ENCODE measurements at regions not wholly inside any gene's neighbourhood (a gene's known extent, or its start where the extent isn't known, plus 50 kb on each side); places are given as distances from the start of the nearest gene placed in this dataset.

DNA sequence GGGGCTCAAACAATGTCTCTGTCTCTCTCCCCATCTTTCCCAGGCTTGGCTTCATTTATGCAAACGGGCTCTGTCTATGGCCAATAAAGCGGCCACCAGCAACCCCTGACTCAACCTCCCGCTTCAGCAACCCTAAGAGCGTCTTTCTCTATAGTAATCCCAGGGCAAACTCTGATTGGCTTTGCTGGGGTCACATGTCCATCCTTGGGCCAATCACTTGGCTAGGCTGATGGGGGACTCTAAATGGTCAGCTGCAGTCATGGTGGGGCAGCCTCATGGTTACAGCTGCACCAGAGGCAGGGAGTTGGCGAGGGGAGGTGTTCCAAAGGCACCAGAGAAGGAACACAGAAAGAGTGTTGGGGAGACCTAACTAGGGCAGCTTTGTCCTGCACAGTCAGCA, 68.5 kb upstream of the BLCAP start (continued):
- TF ChIP-seq, protein P1, sequence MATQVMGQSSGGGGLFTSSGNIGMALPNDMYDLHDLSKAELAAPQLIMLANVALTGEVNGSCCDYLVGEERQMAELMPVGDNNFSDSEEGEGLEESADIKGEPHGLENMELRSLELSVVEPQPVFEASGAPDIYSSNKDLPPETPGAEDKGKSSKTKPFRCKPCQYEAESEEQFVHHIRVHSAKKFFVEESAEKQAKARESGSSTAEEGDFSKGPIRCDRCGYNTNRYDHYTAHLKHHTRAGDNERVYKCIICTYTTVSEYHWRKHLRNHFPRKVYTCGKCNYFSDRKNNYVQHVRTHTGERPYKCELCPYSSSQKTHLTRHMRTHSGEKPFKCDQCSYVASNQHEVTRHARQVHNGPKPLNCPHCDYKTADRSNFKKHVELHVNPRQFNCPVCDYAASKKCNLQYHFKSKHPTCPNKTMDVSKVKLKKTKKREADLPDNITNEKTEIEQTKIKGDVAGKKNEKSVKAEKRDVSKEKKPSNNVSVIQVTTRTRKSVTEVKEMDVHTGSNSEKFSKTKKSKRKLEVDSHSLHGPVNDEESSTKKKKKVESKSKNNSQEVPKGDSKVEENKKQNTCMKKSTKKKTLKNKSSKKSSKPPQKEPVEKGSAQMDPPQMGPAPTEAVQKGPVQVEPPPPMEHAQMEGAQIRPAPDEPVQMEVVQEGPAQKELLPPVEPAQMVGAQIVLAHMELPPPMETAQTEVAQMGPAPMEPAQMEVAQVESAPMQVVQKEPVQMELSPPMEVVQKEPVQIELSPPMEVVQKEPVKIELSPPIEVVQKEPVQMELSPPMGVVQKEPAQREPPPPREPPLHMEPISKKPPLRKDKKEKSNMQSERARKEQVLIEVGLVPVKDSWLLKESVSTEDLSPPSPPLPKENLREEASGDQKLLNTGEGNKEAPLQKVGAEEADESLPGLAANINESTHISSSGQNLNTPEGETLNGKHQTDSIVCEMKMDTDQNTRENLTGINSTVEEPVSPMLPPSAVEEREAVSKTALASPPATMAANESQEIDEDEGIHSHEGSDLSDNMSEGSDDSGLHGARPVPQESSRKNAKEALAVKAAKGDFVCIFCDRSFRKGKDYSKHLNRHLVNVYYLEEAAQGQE (IDR thresholded peaks at IDR 0.05; ENCODE audit: unreplicated experiment) = no peak
- TF ChIP-seq EZH2 (IDR thresholded peaks at IDR 0.05; ENCODE audit: low read depth, unreplicated experiment) = no peak

DNA sequence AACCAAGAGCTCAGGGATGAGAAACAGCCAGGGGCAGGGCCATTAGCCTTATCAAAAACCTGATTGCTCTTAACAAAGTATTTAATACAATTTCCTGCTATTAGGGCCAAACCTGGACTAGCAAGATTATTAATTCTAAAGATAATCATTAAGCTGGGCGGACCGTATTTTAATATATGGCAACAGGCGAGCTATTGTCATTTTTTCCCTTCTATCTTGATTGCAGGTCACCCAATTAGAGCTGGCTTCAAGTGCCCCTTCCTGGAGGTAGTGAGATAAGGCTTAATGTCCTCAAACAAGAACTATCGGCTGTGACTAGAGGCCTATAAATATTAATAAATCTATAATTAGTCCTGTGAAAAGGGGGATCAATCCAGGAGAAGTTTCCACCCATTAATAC, 66.0 kb upstream of the BLCAP start:
- Histone ChIP-seq H3K4me3 (no peak overlapping the region), H3K9me2 (ENCODE audit: insufficient read depth) (0 out of 2 replicates have a peak, but pooled peaks cover 3% of the 10 kb centered on the region), H3K27me3 (ENCODE audit: insufficient read depth) (no peaks in the 10 kb centered on the region), H3K27ac (ENCODE audit: low read depth) (no peak overlapping the region), H2AFZ (no peak overlapping the region), H3K4me1 (ENCODE audit: insufficient read depth) (peaks cover 8% of the 10 kb centered on the region), H3K36me3 (ENCODE audit: insufficient read depth) (no peaks in the 10 kb centered on the region), H3K4me2 (no peak overlapping the region), H3F3A (replicated peaks; ENCODE audit: low read depth) (no peaks in the 10 kb centered on the region), H4K20me1 (replicated peaks; ENCODE audit: insufficient read depth) (no peaks in the 10 kb centered on the region), H3K79me2 (replicated peaks; ENCODE audit: insufficient read depth) (no peaks in the 10 kb centered on the region)
- H3K27ac Mint-ChIP-seq = no peak overlapping the region
- H3K4me1 Mint-ChIP-seq = peaks cover 10% of the 10 kb centered on the region
- H3K27me3 Mint-ChIP-seq (ENCODE audit: insufficient read depth, low read depth, poor library complexity) = peaks cover 8% of the 10 kb centered on the region
- DNase-seq (ENCODE audit: low spot score) (no peak), ATAC-seq (no peak)
- no peaks in the 10 kb centered on the region for H3K9me3 Mint-ChIP-seq
- no peaks in the 10 kb centered on the region for H3K36me3 Mint-ChIP-seq (ENCODE audit: low read depth)
- H3K4me3 Mint-ChIP-seq = no peak overlapping the region
- TF ChIP-seq, protein P2, sequence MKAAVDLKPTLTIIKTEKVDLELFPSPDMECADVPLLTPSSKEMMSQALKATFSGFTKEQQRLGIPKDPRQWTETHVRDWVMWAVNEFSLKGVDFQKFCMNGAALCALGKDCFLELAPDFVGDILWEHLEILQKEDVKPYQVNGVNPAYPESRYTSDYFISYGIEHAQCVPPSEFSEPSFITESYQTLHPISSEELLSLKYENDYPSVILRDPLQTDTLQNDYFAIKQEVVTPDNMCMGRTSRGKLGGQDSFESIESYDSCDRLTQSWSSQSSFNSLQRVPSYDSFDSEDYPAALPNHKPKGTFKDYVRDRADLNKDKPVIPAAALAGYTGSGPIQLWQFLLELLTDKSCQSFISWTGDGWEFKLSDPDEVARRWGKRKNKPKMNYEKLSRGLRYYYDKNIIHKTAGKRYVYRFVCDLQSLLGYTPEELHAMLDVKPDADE (IDR thresholded peaks at IDR 0.05) = no peak
- TF ChIP-seq ZNF331 (CRISPR knock-in tag; IDR thresholded peaks at IDR 0.05; ENCODE audit: low read depth) = no peak
- no peak for TF ChIP-seq NANOG (IDR thresholded peaks at IDR 0.05; ENCODE audit: borderline replicate concordance)
- no peak for TF ChIP-seq ZNF114 (CRISPR knock-in tag; IDR thresholded peaks at IDR 0.05)
- TF ChIP-seq EZH2 (IDR thresholded peaks at IDR 0.05; ENCODE audit: low read depth, unreplicated experiment) = no peak
- TF ChIP-seq EZH2phosphoT487 (IDR thresholded peaks at IDR 0.05; ENCODE audit: unreplicated experiment) = no peak
- TF ChIP-seq, protein P1 (IDR thresholded peaks at IDR 0.05; ENCODE audit: unreplicated experiment) = no peak
- TF ChIP-seq, protein P3, sequence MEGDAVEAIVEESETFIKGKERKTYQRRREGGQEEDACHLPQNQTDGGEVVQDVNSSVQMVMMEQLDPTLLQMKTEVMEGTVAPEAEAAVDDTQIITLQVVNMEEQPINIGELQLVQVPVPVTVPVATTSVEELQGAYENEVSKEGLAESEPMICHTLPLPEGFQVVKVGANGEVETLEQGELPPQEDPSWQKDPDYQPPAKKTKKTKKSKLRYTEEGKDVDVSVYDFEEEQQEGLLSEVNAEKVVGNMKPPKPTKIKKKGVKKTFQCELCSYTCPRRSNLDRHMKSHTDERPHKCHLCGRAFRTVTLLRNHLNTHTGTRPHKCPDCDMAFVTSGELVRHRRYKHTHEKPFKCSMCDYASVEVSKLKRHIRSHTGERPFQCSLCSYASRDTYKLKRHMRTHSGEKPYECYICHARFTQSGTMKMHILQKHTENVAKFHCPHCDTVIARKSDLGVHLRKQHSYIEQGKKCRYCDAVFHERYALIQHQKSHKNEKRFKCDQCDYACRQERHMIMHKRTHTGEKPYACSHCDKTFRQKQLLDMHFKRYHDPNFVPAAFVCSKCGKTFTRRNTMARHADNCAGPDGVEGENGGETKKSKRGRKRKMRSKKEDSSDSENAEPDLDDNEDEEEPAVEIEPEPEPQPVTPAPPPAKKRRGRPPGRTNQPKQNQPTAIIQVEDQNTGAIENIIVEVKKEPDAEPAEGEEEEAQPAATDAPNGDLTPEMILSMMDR (conservative IDR thresholded peaks at IDR 0.05; ENCODE audit: low read depth in 2 of 2) = no peak
- TF ChIP-seq STAT1 (IDR thresholded peaks at IDR 0.05; ENCODE audit: unreplicated experiment) = no peak
- no peak for TF ChIP-seq POLR2AphosphoS5 (IDR thresholded peaks at IDR 0.05; ENCODE audit: low read depth)
- no peak for TF ChIP-seq CREB1 (CRISPR knock-in tag; IDR thresholded peaks at IDR 0.05; ENCODE audit: low read depth)
- TF ChIP-seq JUNB (IDR thresholded peaks at IDR 0.05; ENCODE audit: unreplicated experiment) = no peak

Data from GM23338 (cell line).